ENCODE measurements at regions not wholly inside any gene's neighbourhood (a gene's known extent, or its start where the extent isn't known, plus 50 kb on each side); places are given as distances from the start of the nearest gene placed in this dataset.

DNA sequence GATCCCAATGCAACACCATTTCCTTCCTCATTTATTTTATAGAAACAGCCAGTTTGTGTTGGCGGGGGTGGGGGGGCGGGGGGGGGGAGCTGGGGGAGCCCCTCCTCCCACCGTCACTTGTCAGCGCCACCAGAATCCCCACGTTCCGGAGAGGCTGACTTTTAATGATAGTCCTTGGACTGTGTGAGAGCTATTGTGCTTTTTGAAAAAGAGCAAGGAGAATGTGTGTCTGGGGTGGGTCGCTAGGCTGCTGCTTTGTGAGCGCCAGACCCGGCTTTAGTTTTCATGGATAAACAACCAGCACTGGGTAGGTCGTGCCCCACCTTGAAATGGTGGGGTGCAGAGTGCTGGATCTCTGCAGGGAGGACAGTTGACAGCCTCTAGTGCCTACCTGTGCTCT is 135.0 kb upstream of the ONECUT1 start:
- TF ChIP-seq, protein P1, sequence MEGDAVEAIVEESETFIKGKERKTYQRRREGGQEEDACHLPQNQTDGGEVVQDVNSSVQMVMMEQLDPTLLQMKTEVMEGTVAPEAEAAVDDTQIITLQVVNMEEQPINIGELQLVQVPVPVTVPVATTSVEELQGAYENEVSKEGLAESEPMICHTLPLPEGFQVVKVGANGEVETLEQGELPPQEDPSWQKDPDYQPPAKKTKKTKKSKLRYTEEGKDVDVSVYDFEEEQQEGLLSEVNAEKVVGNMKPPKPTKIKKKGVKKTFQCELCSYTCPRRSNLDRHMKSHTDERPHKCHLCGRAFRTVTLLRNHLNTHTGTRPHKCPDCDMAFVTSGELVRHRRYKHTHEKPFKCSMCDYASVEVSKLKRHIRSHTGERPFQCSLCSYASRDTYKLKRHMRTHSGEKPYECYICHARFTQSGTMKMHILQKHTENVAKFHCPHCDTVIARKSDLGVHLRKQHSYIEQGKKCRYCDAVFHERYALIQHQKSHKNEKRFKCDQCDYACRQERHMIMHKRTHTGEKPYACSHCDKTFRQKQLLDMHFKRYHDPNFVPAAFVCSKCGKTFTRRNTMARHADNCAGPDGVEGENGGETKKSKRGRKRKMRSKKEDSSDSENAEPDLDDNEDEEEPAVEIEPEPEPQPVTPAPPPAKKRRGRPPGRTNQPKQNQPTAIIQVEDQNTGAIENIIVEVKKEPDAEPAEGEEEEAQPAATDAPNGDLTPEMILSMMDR (IDR thresholded peaks at IDR 0.05) = no peak
- TF ChIP-seq TAF1 (IDR thresholded peaks at IDR 0.05; ENCODE audit: borderline replicate concordance, low read depth, low read length) (no peak), EZH2phosphoT487 (IDR thresholded peaks at IDR 0.05; ENCODE audit: borderline replicate concordance, low read depth) (no peak), CHD2 (IDR thresholded peaks at IDR 0.05; ENCODE audit: low read length, partially characterized antibody) (no peak), FOXM1 (IDR thresholded peaks at IDR 0.05; ENCODE audit: low read depth) (no peak)

Data from SK-N-SH (cell line).